ENCODE measurements at regions not wholly inside any gene's neighbourhood (a gene's known extent, or its start where the extent isn't known, plus 50 kb on each side); places are given as distances from the start of the nearest gene placed in this dataset.
A peak's percentile ranks its signal among the peaks of the same experiment; 100 is the strongest.

DNA sequence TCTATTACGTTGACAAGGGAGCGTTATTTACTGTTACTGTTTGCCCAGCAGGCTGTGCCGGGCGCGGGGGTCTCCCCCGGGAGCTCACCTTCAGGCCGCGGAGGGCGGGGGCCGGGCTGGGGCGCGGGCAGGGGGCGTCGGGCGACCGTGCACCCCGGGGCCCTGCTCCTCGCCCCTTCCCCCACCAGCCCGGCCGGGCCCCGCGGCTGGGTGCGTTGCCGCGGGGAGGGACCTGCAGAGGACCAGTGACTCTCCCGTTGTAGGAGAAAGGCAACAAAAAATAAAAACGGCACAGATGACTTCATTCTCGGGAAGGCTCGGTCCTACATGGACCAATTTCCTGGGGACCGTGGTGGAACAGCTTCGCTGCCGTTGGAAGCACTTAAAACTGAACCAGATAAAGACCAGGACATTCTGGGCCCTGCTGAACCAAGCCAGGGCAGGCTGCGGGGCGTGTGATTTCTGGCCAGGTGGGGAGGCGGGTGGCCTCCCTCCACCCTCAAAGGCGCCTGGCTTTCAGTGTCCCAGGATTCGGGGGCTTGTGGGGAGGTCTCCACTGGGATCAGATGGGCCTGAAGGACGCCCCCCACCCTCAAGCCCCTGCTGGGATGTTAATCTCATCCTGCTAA lies 57.4 kb downstream of the IGLL1 start:
- no peak for DNase-seq

- peak; percentile 27 for DNase-seq
Observed at GRCh38 chr22:23521441-23522113, 58.5 kb downstream of the IGLL1 start.

GRCh38 chr22:23520863-23521440 lies 59.1 kb downstream of the IGLL1 start:
- no peak for DNase-seq

GRCh38 chr22:23519442-23520157 lies 60.5 kb downstream of the IGLL1 start:
- DNase-seq, result no peak

- DNase-seq, result no peak
Observed at GRCh38 chr22:23518376-23519187, 61.5 kb downstream of the IGLL1 start.

DNA sequence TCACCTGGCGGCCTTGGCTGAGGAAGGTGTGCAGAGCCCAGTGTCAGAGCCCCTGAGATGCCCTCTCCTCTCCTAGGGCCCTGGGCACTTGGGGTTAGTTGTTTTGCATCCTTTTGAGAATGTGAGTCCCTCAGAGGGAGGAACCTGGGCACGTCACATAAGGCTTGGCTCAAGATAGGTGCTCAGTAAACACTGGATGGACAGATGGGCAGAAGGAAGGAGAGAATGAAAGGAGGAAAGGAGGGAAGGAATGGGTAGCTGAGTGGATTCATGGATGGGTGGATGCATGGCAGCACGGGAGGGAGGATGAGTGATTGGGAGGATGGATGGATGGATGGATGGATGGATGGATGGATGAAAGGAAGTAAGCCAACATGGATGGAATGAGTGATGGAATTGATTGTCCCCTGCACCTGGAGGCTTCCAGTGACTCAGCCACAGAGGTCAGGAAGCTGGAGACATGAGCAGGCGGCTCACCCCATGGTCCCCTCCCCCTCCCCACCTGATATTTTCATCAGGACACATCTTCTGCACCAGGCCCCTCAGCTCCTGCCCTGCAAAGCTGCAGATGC lies 62.2 kb downstream of the IGLL1 start:
- no peak for DNase-seq

DNA sequence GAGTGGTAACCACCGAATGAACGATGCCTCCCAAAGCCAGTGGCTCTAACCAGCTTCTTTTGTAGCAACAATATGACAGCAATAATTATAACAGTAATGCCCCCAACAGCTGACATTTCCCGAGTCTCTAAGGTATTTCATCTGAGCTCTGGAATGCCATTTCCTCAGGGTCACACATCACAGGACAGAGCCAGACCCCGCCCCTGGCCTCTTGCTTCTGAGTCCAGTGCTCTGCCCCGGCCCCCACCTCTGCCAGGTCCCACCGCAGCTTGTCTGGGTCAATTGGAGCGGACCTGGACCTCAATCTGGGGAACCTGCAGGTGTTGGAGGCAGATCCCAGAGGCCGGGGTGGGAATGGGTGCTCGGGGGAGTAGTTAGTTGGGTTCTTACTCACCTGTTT lies 63.8 kb downstream of the IGLL1 start:
- DNase-seq, result no peak

DNA sequence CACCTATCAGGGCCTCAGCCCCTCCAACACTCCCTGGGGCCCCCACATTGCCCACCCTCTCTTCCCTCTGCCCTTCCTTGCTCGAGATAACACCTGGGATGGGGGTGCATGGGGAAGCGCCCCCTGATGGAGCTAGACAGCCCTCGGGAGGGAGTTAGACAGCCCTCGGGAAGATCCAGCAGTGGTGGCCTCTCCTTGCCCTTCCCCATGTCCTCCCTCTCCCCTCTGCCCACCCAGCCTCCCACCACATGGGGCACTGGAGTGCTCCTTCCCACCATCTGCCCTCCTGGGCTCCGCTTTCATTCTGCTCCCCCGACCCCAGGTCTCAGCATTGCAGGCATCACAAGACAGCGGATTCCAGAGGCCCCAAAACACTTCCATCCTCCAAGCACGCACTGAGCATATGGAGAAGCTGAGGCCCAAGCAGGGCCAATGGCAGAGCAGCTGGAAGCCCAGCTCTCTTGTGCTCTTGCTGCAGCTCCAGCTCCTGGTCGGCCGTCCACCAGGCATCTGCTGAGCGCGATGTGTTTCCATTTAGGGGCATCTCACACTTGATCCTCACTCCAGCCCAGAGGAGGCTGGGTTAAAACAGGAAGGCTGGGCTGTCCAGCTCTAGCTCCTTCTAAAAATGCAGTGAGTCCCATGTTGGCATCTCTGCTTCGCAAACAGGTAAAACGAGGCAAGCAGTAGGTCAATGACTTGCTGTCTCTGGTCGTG lies 65.6 kb downstream of the IGLL1 start:
- DNase-seq, result no peak

- DNase-seq, result no peak
Observed at GRCh38 chr22:23513705-23514104, 66.4 kb downstream of the IGLL1 start.

DNA sequence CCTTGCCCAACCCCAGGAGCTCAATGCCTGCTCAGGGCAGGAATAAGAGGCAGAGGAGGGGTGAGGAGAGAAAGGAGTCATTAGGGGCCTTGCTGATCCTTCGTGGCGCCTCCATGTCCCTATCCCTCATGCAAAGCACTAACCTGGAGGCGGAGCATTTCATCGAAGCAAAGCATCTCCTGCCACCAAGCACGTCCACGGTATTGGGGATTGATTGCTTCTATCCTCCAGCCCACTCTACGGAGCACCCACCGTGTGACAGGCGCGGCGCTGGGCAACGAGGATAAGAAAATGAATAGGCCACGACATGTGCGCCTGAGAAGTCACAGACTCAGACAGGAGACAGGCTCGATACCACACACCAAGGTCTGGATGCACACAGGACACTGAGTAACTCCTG lies 67.0 kb downstream of the IGLL1 start:
- no peak for DNase-seq

DNA sequence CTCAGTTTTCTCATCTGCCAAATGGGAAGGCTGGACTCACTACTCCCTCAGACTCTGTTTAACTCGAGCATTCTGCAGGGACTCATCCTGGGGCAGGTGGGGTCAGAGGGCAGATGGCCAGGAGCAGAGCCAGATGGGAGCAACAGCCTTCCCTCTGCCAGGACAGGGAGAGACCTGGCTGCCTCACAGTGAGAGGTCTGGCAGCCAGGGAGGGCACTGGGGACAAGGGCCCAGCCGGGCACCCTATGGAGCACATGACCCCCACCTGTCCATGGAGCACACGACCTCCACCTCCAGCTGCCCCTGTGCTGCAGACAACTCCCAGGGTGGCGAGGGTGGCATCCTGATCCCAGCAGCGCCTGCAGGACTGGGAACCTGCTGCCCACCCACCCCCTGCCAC lies 67.4 kb downstream of the IGLL1 start:
- DNase-seq, result no peak

DNA sequence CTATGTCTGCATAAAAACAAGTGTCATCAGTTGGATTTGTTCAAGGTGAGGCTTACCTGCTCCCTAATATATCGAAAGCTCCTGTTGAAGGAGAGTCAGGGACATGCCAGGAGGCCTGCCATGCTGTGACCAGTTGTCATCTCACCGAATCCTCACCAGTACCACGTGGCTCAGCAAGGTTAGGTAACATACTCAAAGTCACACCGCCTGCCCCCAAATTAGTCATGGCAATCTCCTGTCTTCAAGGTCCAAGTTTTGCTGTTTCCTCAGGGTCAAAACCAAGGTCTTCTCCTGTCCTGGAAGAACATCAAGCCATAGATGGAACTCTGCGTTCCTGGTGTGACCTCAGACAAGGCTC lies 67.8 kb downstream of the IGLL1 start:
- DNase-seq, result no peak

DNA sequence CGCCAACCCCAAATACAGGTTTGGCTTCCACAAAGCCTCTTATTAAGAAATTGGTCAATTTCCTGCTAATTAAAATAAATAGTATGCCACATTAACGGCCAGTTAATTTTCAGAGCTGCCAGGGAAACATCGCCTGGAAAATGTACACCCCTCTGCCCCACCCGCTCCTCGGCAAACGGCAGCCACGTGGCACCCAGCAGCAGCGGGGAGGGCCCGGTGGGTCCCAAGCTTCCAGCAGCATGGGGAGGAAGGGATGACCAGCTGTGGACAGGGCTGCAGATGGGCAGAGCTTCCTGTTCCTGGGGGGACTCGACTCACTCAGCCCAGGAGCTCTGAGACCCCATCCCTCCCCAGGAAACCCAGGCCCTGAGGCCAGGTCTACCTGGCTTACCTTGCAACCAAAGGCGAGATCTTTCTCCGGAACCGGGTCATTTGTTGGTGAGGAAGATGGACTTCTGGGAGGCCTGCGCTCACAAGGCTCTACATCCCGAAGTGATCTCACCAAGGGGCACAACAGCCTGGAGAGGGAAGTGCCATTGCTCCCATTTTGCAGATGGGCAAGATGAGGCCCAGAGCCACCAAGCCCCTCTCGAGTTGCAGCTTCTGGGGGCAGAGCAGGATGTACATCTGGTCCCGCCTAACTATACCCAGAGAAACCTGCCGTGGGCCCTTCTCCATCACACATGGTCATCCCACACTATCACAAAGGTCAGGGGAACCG lies 68.3 kb downstream of the IGLL1 start:
- DNase-seq, result no peak

DNA sequence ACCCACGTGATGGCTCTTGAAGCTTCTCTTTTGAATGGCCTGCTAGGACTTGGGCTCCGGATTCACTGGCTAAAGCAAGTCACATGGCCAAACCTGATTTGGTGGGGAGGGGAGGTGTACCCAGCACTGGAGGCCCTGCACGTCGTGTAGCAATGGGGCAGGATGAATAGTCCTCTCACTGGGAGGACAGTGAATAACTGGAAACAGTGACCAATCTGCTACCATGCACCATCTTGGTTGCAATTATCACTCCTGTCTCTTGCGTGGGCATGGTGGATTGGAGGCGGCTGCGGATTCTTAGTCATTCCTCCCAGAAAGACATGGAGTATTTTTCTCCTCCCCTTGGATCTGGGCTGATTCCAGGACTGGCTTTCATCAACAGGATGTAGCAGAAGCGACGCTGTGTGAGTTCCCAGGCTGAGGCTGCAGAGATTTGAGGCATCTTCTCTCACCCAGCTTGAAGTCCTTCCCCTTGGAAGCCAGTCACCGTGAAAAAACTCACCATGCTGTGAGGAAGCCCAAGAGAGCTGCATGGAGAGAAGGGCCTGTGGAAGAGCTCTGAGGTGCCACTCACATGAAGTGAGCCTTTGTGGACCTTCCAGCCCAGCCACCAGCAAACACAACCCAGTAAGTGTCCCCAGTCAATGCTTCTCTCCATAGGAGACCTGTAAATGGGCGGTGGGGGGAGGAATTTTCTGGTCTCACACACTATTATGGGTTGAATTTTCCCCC lies 70.4 kb downstream of the IGLL1 start:
- DNase-seq, result no peak

DNA sequence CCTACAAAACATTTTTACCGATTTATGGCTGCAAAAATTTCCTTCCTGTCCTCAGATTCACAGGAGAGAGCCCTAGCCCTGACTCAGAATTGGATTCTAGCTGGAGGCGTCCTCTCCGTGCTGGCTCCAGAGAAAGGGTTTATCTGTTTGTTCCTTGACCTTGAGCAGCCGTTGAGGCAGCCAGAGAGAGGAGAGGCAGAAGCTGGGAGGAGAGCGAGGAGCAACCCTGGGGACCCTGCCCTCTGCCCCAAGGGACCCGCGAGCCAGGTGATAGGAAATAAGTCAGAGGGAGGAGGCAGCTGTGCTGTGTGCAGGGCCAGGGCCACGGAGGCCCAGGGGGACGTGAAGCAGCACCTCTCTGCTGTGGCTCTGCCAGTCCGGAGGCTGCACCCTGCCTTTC lies 75.6 kb downstream of the IGLL1 start:
- no peak for DNase-seq

DNA sequence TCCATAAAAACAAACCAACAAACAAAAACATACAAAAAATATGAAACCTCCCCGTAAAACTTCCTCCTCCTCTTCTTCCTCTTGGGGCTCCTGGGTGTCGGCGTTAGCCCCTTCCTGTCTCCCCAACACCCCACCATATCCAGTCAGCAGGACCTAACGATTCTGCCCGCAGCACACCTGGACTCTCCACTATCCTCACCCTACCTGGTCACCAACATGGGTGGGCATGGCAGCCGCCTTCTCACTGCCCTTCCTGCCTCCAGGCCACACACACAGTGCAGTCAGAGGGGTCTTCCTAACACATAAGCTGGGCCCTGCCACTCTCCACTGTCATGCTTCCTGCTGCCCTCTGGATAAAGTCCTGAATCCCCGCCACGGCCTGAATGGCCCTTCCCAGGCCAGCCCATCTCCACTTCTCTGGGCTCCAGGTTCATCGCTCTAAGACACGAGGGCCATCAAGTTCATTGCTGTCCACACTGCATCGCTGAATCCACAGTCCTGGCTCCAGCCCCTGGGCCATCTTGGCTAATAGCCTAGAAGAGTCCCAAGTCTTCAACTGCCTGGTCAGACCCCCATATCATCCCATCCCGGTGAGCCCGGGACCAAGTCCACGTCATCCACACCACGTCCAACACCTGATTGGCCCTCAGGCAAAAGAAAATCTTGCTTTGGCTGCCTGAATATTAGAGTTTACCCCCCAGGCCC lies 76.2 kb downstream of the IGLL1 start:
- no peak for DNase-seq

DNA sequence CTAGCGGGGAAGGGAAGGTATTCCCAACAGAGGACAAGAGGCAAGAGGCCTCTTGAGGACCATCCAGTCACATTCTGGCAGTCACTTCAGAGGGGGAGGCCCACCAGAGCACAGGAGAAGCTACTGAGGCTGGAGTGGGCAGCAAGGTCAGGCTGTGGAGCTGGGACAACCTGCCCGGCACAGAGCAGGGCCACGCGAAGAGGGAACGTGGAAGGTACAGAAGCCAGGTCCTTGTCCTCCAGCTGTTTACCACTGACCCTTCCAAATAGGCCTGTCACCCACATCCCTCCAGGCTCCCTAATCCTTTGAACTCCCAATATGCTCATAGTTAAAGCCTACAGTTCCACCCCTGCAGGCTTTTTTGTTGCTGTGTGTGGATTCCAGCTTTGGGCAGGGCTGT lies 76.9 kb downstream of the IGLL1 start:
- DNase-seq, result no peak

- no peak for DNase-seq
Observed at GRCh38 chr22:23501708-23502107, 78.4 kb downstream of the IGLL1 start.

DNA sequence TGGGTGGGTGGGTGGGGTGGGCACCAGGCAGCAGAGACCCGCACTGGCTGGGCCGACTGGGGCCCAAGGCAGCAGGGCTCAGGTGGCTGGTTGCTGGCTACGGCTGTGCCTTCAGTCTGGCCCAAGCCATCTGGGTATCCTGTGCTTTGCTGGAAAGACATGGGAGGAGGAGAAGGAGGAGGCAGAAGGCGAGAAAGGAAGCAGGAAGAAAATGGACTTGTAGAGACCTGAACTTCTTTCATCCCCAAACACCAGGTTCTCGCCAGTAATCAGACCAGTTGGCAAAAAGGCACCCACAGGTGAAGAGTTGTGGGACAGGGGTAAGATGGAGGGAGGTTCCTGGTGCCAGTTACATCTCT lies 78.8 kb downstream of the IGLL1 start:
- DNase-seq, result no peak
